ENCODE measurements at regions not wholly inside any gene's neighbourhood (a gene's known extent, or its start where the extent isn't known, plus 50 kb on each side); places are given as distances from the start of the nearest gene placed in this dataset.

GRCh38 chr16:62989480-62989879 lies 953.2 kb upstream of the CDH8 start:
- Histone ChIP-seq H3F3A (ENCODE audit: insufficient read depth, low read length) (no peaks in the 10 kb centered on the region), H3K9ac (ENCODE audit: low read length) (no peak overlapping the region), H3K4me1 (ENCODE audit: low read length) (no peaks in the 10 kb centered on the region), H4K20me1 (ENCODE audit: insufficient read depth, low read length) (no peaks in the 10 kb centered on the region), H2AFZ (ENCODE audit: low read length) (no peak overlapping the region), H3K27ac (ENCODE audit: low read length) (no peak overlapping the region), H3K36me3 (replicated peaks; ENCODE audit: insufficient read depth, low read length) (no peaks in the 10 kb centered on the region), H3K4me3 (ENCODE audit: low read length) (no peak overlapping the region), H3K79me2 (ENCODE audit: low read length) (no peaks in the 10 kb centered on the region), H3K9me2 (replicated peaks; ENCODE audit: insufficient read depth, low read length) (no peaks in the 10 kb centered on the region), H3K4me2 (ENCODE audit: low read depth, low read length) (no peak overlapping the region), H3K9me3 (replicated peaks; ENCODE audit: insufficient read depth, low read length) (no peaks in the 10 kb centered on the region), H3K27me3 (replicated peaks; ENCODE audit: insufficient read depth, low read length) (no peaks in the 10 kb centered on the region)
- TF ChIP-seq EZH2 (optimal IDR thresholded peaks at IDR 0.05; ENCODE audit: low read depth, low read length) (no peak), EZH2phosphoT487 (IDR thresholded peaks at IDR 0.05; ENCODE audit: low read length) (no peak), CTCF (IDR thresholded peaks at IDR 0.05; ENCODE audit: low read length) (no peak)
- no peak for DNase-seq

DNA sequence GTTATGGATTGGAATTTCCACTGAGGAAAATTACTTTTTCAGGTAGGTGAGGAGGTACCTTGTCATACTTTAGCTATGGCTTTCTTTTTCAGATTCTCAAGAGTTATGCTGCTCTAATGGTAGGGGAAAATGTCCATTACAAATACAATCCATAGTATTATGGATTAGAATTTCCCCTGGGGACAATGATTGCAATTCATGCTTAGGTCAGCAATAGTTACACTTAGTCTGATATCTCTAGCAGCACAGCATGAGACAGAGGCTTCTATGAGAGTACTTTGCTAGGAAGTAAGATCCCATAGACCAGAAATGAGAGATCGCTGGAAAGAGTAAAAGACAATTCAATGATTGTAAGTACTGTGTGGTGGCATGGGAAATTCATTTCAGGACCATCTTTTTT lies 949.5 kb upstream of the CDH8 start:
- Histone ChIP-seq H3F3A (ENCODE audit: insufficient read depth, low read length) (no peaks in the 10 kb centered on the region), H4K20me1 (ENCODE audit: insufficient read depth, low read length) (no peaks in the 10 kb centered on the region), H3K4me1 (ENCODE audit: low read length) (no peaks in the 10 kb centered on the region), H2AFZ (ENCODE audit: low read length) (no peak overlapping the region), H3K9ac (ENCODE audit: low read length) (no peak overlapping the region), H3K27me3 (replicated peaks; ENCODE audit: insufficient read depth, low read length) (no peaks in the 10 kb centered on the region), H3K36me3 (replicated peaks; ENCODE audit: insufficient read depth, low read length) (no peaks in the 10 kb centered on the region), H3K4me2 (ENCODE audit: low read depth, low read length) (no peak overlapping the region), H3K4me3 (ENCODE audit: low read length) (no peak overlapping the region), H3K9me3 (replicated peaks; ENCODE audit: insufficient read depth, low read length) (no peaks in the 10 kb centered on the region), H3K79me2 (ENCODE audit: low read length) (no peaks in the 10 kb centered on the region), H3K9me2 (replicated peaks; ENCODE audit: insufficient read depth, low read length) (no peaks in the 10 kb centered on the region), H3K27ac (ENCODE audit: low read length) (no peak overlapping the region)
- DNase-seq = no peak
- TF ChIP-seq EZH2 (optimal IDR thresholded peaks at IDR 0.05; ENCODE audit: low read depth, low read length) (no peak), EZH2phosphoT487 (IDR thresholded peaks at IDR 0.05; ENCODE audit: low read length) (no peak)

- Histone ChIP-seq H4K20me1 (ENCODE audit: insufficient read depth, low read length) (no peaks in the 10 kb centered on the region), H3K9me2 (replicated peaks; ENCODE audit: insufficient read depth, low read length) (no peaks in the 10 kb centered on the region), H3K27ac (ENCODE audit: low read length) (no peak overlapping the region), H3K9ac (ENCODE audit: low read length) (no peak overlapping the region), H3K9me3 (replicated peaks; ENCODE audit: insufficient read depth, low read length) (no peaks in the 10 kb centered on the region), H3K4me1 (ENCODE audit: low read length) (no peaks in the 10 kb centered on the region), H3K4me2 (ENCODE audit: low read depth, low read length) (no peak overlapping the region), H2AFZ (ENCODE audit: low read length) (no peak overlapping the region), H3K79me2 (ENCODE audit: low read length) (no peaks in the 10 kb centered on the region), H3F3A (ENCODE audit: insufficient read depth, low read length) (no peaks in the 10 kb centered on the region), H3K27me3 (replicated peaks; ENCODE audit: insufficient read depth, low read length) (no peaks in the 10 kb centered on the region), H3K4me3 (ENCODE audit: low read length) (no peak overlapping the region), H3K36me3 (replicated peaks; ENCODE audit: insufficient read depth, low read length) (no peaks in the 10 kb centered on the region)
- no peak for DNase-seq
- TF ChIP-seq EZH2phosphoT487 (IDR thresholded peaks at IDR 0.05; ENCODE audit: low read length) (no peak), CTCF (IDR thresholded peaks at IDR 0.05; ENCODE audit: low read length) (no peak), EZH2 (optimal IDR thresholded peaks at IDR 0.05; ENCODE audit: low read depth, low read length) (no peak)
These were observed 942.2 kb upstream of the CDH8 start for GRCh38 chr16:62978451-62978850.

GRCh38 chr16:62977876-62978275 lies 941.6 kb upstream of the CDH8 start:
- Histone ChIP-seq H3K9me2 (replicated peaks; ENCODE audit: insufficient read depth, low read length) (no peaks in the 10 kb centered on the region), H3K27ac (ENCODE audit: low read length) (no peak overlapping the region), H3K79me2 (ENCODE audit: low read length) (no peaks in the 10 kb centered on the region), H2AFZ (ENCODE audit: low read length) (no peak overlapping the region), H4K20me1 (ENCODE audit: insufficient read depth, low read length) (no peaks in the 10 kb centered on the region), H3K4me2 (ENCODE audit: low read depth, low read length) (no peak overlapping the region), H3K9ac (ENCODE audit: low read length) (no peak overlapping the region), H3K9me3 (replicated peaks; ENCODE audit: insufficient read depth, low read length) (no peaks in the 10 kb centered on the region), H3K36me3 (replicated peaks; ENCODE audit: insufficient read depth, low read length) (no peaks in the 10 kb centered on the region), H3K4me1 (ENCODE audit: low read length) (no peaks in the 10 kb centered on the region), H3K27me3 (replicated peaks; ENCODE audit: insufficient read depth, low read length) (no peaks in the 10 kb centered on the region), H3K4me3 (ENCODE audit: low read length) (no peak overlapping the region), H3F3A (ENCODE audit: insufficient read depth, low read length) (no peaks in the 10 kb centered on the region)
- no peak for TF ChIP-seq EZH2 (optimal IDR thresholded peaks at IDR 0.05; ENCODE audit: low read depth, low read length)
- TF ChIP-seq CTCF (IDR thresholded peaks at IDR 0.05; ENCODE audit: low read length) = no peak
- no peak for TF ChIP-seq EZH2phosphoT487 (IDR thresholded peaks at IDR 0.05; ENCODE audit: low read length)
- DNase-seq = no peak
